NCI-H774 (cell line): ENCODE measurements at regions not wholly inside any gene's neighbourhood (a gene's known extent, or its start where the extent isn't known, plus 50 kb on each side); places are given as distances from the start of the nearest gene placed in this dataset.

ENCODE experiments used
- DNase-seq: peaks from one replicate; lab custom pipeline; 2025; lab: John Stamatoyannopoulos, UW

- DNase-seq = no peak
Measured at GRCh38 chr13:71068041-71068440, 799.0 kb downstream of the DACH1 start.

- DNase-seq = no peak
Measured at GRCh38 chr13:71067165-71067815, 799.7 kb downstream of the DACH1 start.

GRCh38 chr13:71056581-71056980 is 810.4 kb downstream of the DACH1 start:
- DNase-seq = no peak

GRCh38 chr13:71055644-71056043 is 811.4 kb downstream of the DACH1 start:
- no peak for DNase-seq

GRCh38 chr13:71055047-71055446 is 812.0 kb downstream of the DACH1 start:
- no peak for DNase-seq

- no peak for DNase-seq
Measured at GRCh38 chr13:71054358-71054757, 812.6 kb downstream of the DACH1 start.

- no peak for DNase-seq
Measured at GRCh38 chr13:71051573-71051972, 815.4 kb downstream of the DACH1 start.

GRCh38 chr13:71046360-71047079 is 820.5 kb downstream of the DACH1 start:
- no peak for DNase-seq

- no peak for DNase-seq
Measured at GRCh38 chr13:71045101-71045500, 821.9 kb downstream of the DACH1 start.

GRCh38 chr13:71039440-71039839 is 827.6 kb downstream of the DACH1 start:
- DNase-seq = no peak

- no peak for DNase-seq
Measured at GRCh38 chr13:71034018-71034417, 833.0 kb downstream of the DACH1 start.

- DNase-seq = no peak
Measured at GRCh38 chr13:71033026-71033425, 834.0 kb downstream of the DACH1 start.

GRCh38 chr13:71030784-71031183 is 836.2 kb downstream of the DACH1 start:
- no peak for DNase-seq

- no peak for DNase-seq
Measured at GRCh38 chr13:71028884-71029283, 838.1 kb downstream of the DACH1 start.

- no peak for DNase-seq
Measured at GRCh38 chr13:71021825-71022422, 845.1 kb downstream of the DACH1 start.

- no peak for DNase-seq
Measured at GRCh38 chr13:71018995-71019394, 848.0 kb downstream of the DACH1 start.

- no peak for DNase-seq
Measured at GRCh38 chr13:71018544-71018943, 848.5 kb downstream of the DACH1 start.

- DNase-seq = no peak
Measured at GRCh38 chr13:71017607-71018006, 849.4 kb downstream of the DACH1 start.

- DNase-seq = no peak
Measured at GRCh38 chr13:71015516-71015915, 851.5 kb downstream of the DACH1 start.

- no peak for DNase-seq
Measured at GRCh38 chr13:71015021-71015420, 852.0 kb downstream of the DACH1 start.

GRCh38 chr13:71005919-71006318 is 861.1 kb downstream of the DACH1 start:
- no peak for DNase-seq

GRCh38 chr13:70995338-70995737 is 871.7 kb downstream of the DACH1 start:
- no peak for DNase-seq

GRCh38 chr13:70994191-70994590 is 872.8 kb downstream of the DACH1 start:
- no peak for DNase-seq
